HepG2 (cell line): ENCODE measurements at regions not wholly inside any gene's neighbourhood (a gene's known extent, or its start where the extent isn't known, plus 50 kb on each side); places are given as distances from the start of the nearest gene placed in this dataset.

Experiments used
- ATAC-seq: fragments of 200-7000 bp; cut with Tn5 transposase; 3 replicates; pipeline ENCODE4 v1.9.1; 2020; ENCODE audit warnings: mild to moderate bottlenecking, moderate library complexity
- BruUV-seq: library from RNA; stranded (reverse); fragments of 400-500 nt; replicated peaks from 2 replicates; lab custom pipeline; 2021; lab: Mats Ljungman, UMichigan
- CTCF ChIA-PET: fragments of 300-600 bp; formaldehyde crosslinking; extraction: SDS; loops from one replicate; lab custom pipeline; 2021; ENCODE audit warnings: low total read pairs, inconsistent platforms, low intra/inter-chr PET ratio; lab: Yijun Ruan, JAX
- POLR2A ChIA-PET: fragments of 350-600 bp; sonication (Branson Sonifier 250); formaldehyde crosslinking; loops from one replicate; lab custom pipeline; 2020; ENCODE audit warnings: antibody characterized with exemption, inconsistent platforms; lab: Yijun Ruan, JAX
- DNase-seq: peaks from one replicate; pipeline ENCODE4 v3.0.0-alpha.2; 2015; ENCODE audit warnings: low spot score
- FAIRE-seq: peaks from 3 replicates; lab custom pipeline; 2011; peaks lifted over from hg19 to GRCh38; lab: Jason Lieb, UNC
- H2AFZ ChIP-seq: one replicate; pipeline ENCODE4 v1.6.1; 2011; ENCODE audit warnings: low read length, inconsistent platforms
- H3K27ac ChIP-seq: fragments of 300-600 bp; 3 replicates; pipeline ENCODE4 v1.8.0; 2011; ENCODE audit warnings: mixed run types, mild to moderate bottlenecking, mixed read lengths, low read length, inconsistent platforms; ENCODE audit not compliant: insufficient read depth; ENCODE audit errors: extremely low read length
- H3K27me3 ChIP-seq, 2 experiments: fragments of 200-600 bp in 1 of 2; 2 replicates in 1 of 2; 3 replicates in 1 of 2; pipeline versions ENCODE4 v1.6.0 to v1.8.0; 2011; ENCODE audit warnings: low read length in 2 of 2, mild to moderate bottlenecking in 2 of 2, moderate library complexity in 2 of 2, inconsistent platforms in 1 of 2; ENCODE audit not compliant: insufficient read depth in 2 of 2, control insufficient read depth in 1 of 2
- H3K36me3 ChIP-seq, 2 experiments: fragments of 200-600 bp in 1 of 2; replicated peaks in 1 of 2; 2 replicates in 1 of 2; 3 replicates in 1 of 2; pipeline versions ENCODE4 v1.5.1 to v1.8.0; 2011; ENCODE audit warnings: low read length in 2 of 2, inconsistent platforms in 1 of 2; ENCODE audit not compliant: insufficient read depth in 2 of 2, control insufficient read depth in 1 of 2
- H3K4me1 ChIP-seq: 2 replicates; pipeline ENCODE4 v1.5.1; 2012; ENCODE audit warnings: low read length, inconsistent platforms; ENCODE audit not compliant: insufficient read depth
- H3K4me2 ChIP-seq: 2 replicates; pipeline ENCODE4 v1.6.0; 2011; ENCODE audit warnings: low read depth, low read length, inconsistent platforms
- H3K4me3 ChIP-seq, 3 experiments: fragments of 200-600 bp in 1 of 3; sonication (generic), shearing (Covaris generic) in 1 of 3; replicated peaks in 1 of 3; 2 replicates each; pipeline ENCODE4 v1.5.1; 2011 to 2016; ENCODE audit warnings: low read length in 3 of 3, inconsistent platforms in 2 of 3, low read depth in 2 of 3, mild to moderate bottlenecking in 2 of 3, control low read depth in 1 of 3, mixed read lengths in 1 of 3; ENCODE audit not compliant: insufficient read depth in 1 of 3
- H3K79me2 ChIP-seq: one replicate; pipeline ENCODE4 v1.6.1; 2011; ENCODE audit warnings: low read length, inconsistent platforms; ENCODE audit not compliant: insufficient read depth
- H3K9ac ChIP-seq: 2 replicates; pipeline ENCODE4 v1.6.0; 2011; ENCODE audit warnings: mild to moderate bottlenecking, low read depth, low read length, inconsistent platforms; ENCODE audit not compliant: insufficient read depth
- H3K9me3 ChIP-seq: 2 replicates; pipeline ENCODE4 v1.5.1; 2012; ENCODE audit warnings: mild to moderate bottlenecking, low read length
- H4K20me1 ChIP-seq: 2 replicates; pipeline ENCODE4 v1.6.0; 2011; ENCODE audit warnings: inconsistent platforms, mild to moderate bottlenecking, low read length, moderate library complexity; ENCODE audit not compliant: insufficient read depth
- CEBPB ChIP-seq: IDR thresholded peaks from 2 replicates; pipeline ENCODE4 v1.6.1; 2011; ENCODE audit warnings: low read depth, low read length, improper control_type of control experiment, borderline replicate concordance
- CREM ChIP-seq, 2 experiments: sonication (generic) in 1 of 2; formaldehyde crosslinking in 1 of 2; IDR thresholded peaks; 2 replicates each; pipeline versions ENCODE4 v1.4.0 to v1.6.1; 2016 to 2020; ENCODE audit warnings: antibody characterized with exemption in 1 of 2, mild to moderate bottlenecking in 1 of 2, missing genetic modification reagents in 1 of 2
- ELF4 ChIP-seq: sonication (generic); formaldehyde crosslinking; IDR thresholded peaks from 2 replicates; pipeline ENCODE4 v1.5.0; 2020; ENCODE audit warnings: missing genetic modification reagents, mild to moderate bottlenecking, moderate library complexity, borderline replicate concordance
- JUND ChIP-seq: sonication (generic); formaldehyde crosslinking; IDR thresholded peaks from 2 replicates; pipeline ENCODE4 v1.8.0; 2022; ENCODE audit warnings: mild to moderate bottlenecking, missing genetic modification reagents
- POLR2A ChIP-seq, 2 experiments: IDR thresholded peaks; 2 replicates each; pipeline ENCODE4 v1.6.1; 2011; ENCODE audit warnings: low read depth in 2 of 2, low read length in 2 of 2, mild to moderate bottlenecking in 1 of 2, moderate library complexity in 1 of 2; ENCODE audit not compliant: insufficient read depth in 1 of 2
- SP1 ChIP-seq, 2 experiments: fragments of 450-650 bp in 1 of 2; sonication (generic) in 1 of 2; formaldehyde crosslinking in 1 of 2; IDR thresholded peaks; 2 replicates each; pipeline versions ENCODE4 v1.4.0 to v1.6.1; 2016 to 2020; ENCODE audit warnings: missing genetic modification reagents in 1 of 2
- SP140L ChIP-seq: sonication (generic); formaldehyde crosslinking; IDR thresholded peaks from 2 replicates; pipeline ENCODE4 v1.4.0; 2020; ENCODE audit warnings: missing genetic modification reagents, borderline replicate concordance
- TOE1 ChIP-seq: sonication (generic); formaldehyde crosslinking; IDR thresholded peaks from 2 replicates; pipeline ENCODE4 v1.4.0; 2020; ENCODE audit warnings: mild to moderate bottlenecking, missing genetic modification reagents
- ZFX ChIP-seq: sonication (generic); formaldehyde crosslinking; IDR thresholded peaks from 2 replicates; pipeline ENCODE4 v1.4.0; 2020; ENCODE audit warnings: mild to moderate bottlenecking, low read depth, missing genetic modification reagents, moderate library complexity
- ZNF3 ChIP-seq: IDR thresholded peaks from 2 replicates; pipeline ENCODE4 v1.7.0; 2017; ENCODE audit warnings: inconsistent platforms
- ZNF451 ChIP-seq: sonication (generic); formaldehyde crosslinking; IDR thresholded peaks from 2 replicates; pipeline ENCODE4 v1.5.0; 2020; ENCODE audit warnings: mild to moderate bottlenecking, missing genetic modification reagents
- ZNF557 ChIP-seq: sonication (generic); formaldehyde crosslinking; IDR thresholded peaks from 2 replicates; pipeline ENCODE4 v1.4.0; 2020; ENCODE audit warnings: missing genetic modification reagents
- ZNF605 ChIP-seq: sonication (generic); formaldehyde crosslinking; IDR thresholded peaks from 2 replicates; pipeline ENCODE4 v1.8.0; 2022; ENCODE audit warnings: mild to moderate bottlenecking, missing genetic modification reagents
- ZNF678 ChIP-seq: sonication (generic); formaldehyde crosslinking; IDR thresholded peaks from 2 replicates; pipeline ENCODE4 v1.4.0; 2020; ENCODE audit warnings: mild to moderate bottlenecking, missing genetic modification reagents
- WGBS: methylation state at CpG from one replicate; pipeline ENCODE4 v1.1.6; 2017; ENCODE audit warnings: low lambda C conversion rate; 5-methylcytosine and 5-hydroxymethylcytosine counted together
- in situ Hi-C: cut with HindIII; loops from 2 replicates; pipeline ENCODE4 v1.10.0; 2017; ENCODE audit warnings: low pct_unique_long_range_greater_than_20kb; ENCODE audit not compliant: extremely low pct_ligation_motif_present
- intact Hi-C: fragments of 100-400 bp; cut with micrococcal nuclease; formaldehyde crosslinking; loops from one replicate; pipeline ENCODE4 v1.10.0; 2022; ENCODE audit not compliant: unreplicated experiment
- TF ChIP-seq, protein P1 (sequence below): sonication (generic); formaldehyde crosslinking; IDR thresholded peaks from 2 replicates; pipeline ENCODE4 v1.8.0; 2023; ENCODE audit warnings: mild to moderate bottlenecking, missing genetic modification reagents
- TF ChIP-seq, protein P2 (sequence below): sonication (generic); formaldehyde crosslinking; IDR thresholded peaks from 2 replicates; pipeline ENCODE4 v1.4.0; 2020; ENCODE audit warnings: missing genetic modification reagents
- TF ChIP-seq, protein P3 (sequence below): sonication (generic); formaldehyde crosslinking; IDR thresholded peaks from 2 replicates; pipeline ENCODE4 v1.4.0; 2020; ENCODE audit warnings: missing genetic modification reagents, mild to moderate bottlenecking, borderline replicate concordance
- TF ChIP-seq, protein P4 (sequence below): sonication (generic); formaldehyde crosslinking; IDR thresholded peaks from 2 replicates; pipeline ENCODE4 v1.4.0; 2020; ENCODE audit warnings: mild to moderate bottlenecking, missing genetic modification reagents

DNA sequence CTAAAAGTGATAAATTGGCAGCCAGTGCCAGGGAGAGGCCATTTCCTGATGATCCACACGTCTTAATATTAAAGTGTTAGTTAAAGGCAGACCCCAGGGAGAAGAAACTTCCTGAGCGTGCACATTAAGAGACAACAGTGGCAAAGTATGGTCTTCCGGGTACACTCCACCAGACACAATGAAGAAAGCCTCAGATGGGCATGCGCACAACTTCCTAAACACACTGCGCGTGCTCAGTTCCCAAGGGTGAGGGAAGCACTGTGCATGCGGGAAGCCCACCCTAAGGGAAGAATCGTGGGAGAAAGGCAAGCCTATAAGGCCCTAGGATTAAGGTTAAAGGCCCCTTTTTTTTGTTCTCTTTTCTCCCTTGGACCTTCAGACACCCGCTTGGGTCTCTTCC lies 140.7 kb upstream of the CDKN3 start:
- Histone ChIP-seq H3K4me1 (peaks cover 48% of the 10 kb centered on the region), H3K27me3 (no peaks in the 10 kb centered on the region), H3K4me3 (no peak overlapping the region), H4K20me1 (no peaks in the 10 kb centered on the region), H3K9ac (no peak overlapping the region), H3K9me3 (no peaks in the 10 kb centered on the region), H3K4me2 (no peak overlapping the region), H3K27ac (no peak overlapping the region), H3K79me2 (no peaks in the 10 kb centered on the region), H2AFZ (no peak overlapping the region), H3K36me3 (no peaks in the 10 kb centered on the region)
- no TSS peak for BruUV-seq
- ChIA-PET CTCF (no interaction called here), POLR2A (no interaction called here)
- WGBS, result 72% methylated on average over 9 of the region's 9 CpGs
- intact Hi-C loops (no loop called here), in situ Hi-C loops (no loop called here)
- ATAC-seq (no peak), DNase-seq (no peak), FAIRE-seq (no peak)
- TF ChIP-seq ZNF3 (CRISPR knock-in tag) (no peak), TOE1 (CRISPR knock-in tag) (no peak), CREM (IDR thresholded peaks at IDR 0.05) (no peak), CREM (CRISPR knock-in tag; IDR thresholded peaks at IDR 0.05) (no peak), ZNF557 (CRISPR knock-in tag) (no peak), POLR2A (IDR thresholded peaks at IDR 0.05; ENCODE audit: insufficient read depth in 1 of 2, low read depth in 2 of 2, low read length in 2 of 2) (no peak), SP1 (IDR thresholded peaks at IDR 0.05) (no peak), SP1 (CRISPR knock-in tag; IDR thresholded peaks at IDR 0.05) (no peak), ZNF678 (no peak), SP140L (CRISPR knock-in tag) (no peak), CEBPB (no peak), ZNF605 (no peak), ELF4 (CRISPR knock-in tag) (no peak), ZFX (CRISPR knock-in tag) (no peak), JUND (CRISPR knock-in tag) (no peak), ZNF451 (CRISPR knock-in tag) (no peak)
- TF ChIP-seq, protein P1, sequence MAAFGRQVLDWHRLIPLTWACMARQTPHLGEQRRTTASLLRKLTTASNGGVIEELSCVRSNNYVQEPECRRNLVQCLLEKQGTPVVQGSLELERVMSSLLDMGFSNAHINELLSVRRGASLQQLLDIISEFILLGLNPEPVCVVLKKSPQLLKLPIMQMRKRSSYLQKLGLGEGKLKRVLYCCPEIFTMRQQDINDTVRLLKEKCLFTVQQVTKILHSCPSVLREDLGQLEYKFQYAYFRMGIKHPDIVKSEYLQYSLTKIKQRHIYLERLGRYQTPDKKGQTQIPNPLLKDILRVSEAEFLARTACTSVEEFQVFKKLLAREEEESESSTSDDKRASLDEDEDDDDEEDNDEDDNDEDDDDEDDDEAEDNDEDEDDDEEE (CRISPR knock-in tag), result no peak
- TF ChIP-seq, protein P2, sequence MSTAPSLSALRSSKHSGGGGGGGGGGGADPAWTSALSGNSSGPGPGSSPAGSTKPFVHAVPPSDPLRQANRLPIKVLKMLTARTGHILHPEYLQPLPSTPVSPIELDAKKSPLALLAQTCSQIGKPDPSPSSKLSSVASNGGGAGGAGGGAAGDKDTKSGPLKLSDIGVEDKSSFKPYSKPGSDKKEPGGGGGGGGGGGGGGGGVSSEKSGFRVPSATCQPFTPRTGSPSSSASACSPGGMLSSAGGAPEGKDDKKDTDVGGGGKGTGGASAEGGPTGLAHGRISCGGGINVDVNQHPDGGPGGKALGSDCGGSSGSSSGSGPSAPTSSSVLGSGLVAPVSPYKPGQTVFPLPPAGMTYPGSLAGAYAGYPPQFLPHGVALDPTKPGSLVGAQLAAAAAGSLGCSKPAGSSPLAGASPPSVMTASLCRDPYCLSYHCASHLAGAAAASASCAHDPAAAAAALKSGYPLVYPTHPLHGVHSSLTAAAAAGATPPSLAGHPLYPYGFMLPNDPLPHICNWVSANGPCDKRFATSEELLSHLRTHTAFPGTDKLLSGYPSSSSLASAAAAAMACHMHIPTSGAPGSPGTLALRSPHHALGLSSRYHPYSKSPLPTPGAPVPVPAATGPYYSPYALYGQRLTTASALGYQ, result no peak
- TF ChIP-seq, protein P3, sequence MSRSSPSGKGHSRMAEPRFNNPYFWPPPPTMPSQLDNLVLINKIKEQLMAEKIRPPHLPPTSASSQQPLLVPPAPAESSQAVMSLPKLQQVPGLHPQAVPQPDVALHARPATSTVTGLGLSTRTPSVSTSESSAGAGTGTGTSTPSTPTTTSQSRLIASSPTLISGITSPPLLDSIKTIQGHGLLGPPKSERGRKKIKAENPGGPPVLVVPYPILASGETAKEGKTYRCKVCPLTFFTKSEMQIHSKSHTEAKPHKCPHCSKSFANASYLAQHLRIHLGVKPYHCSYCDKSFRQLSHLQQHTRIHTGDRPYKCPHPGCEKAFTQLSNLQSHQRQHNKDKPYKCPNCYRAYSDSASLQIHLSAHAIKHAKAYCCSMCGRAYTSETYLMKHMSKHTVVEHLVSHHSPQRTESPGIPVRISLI (CRISPR knock-in tag), result no peak
- TF ChIP-seq, protein P4, sequence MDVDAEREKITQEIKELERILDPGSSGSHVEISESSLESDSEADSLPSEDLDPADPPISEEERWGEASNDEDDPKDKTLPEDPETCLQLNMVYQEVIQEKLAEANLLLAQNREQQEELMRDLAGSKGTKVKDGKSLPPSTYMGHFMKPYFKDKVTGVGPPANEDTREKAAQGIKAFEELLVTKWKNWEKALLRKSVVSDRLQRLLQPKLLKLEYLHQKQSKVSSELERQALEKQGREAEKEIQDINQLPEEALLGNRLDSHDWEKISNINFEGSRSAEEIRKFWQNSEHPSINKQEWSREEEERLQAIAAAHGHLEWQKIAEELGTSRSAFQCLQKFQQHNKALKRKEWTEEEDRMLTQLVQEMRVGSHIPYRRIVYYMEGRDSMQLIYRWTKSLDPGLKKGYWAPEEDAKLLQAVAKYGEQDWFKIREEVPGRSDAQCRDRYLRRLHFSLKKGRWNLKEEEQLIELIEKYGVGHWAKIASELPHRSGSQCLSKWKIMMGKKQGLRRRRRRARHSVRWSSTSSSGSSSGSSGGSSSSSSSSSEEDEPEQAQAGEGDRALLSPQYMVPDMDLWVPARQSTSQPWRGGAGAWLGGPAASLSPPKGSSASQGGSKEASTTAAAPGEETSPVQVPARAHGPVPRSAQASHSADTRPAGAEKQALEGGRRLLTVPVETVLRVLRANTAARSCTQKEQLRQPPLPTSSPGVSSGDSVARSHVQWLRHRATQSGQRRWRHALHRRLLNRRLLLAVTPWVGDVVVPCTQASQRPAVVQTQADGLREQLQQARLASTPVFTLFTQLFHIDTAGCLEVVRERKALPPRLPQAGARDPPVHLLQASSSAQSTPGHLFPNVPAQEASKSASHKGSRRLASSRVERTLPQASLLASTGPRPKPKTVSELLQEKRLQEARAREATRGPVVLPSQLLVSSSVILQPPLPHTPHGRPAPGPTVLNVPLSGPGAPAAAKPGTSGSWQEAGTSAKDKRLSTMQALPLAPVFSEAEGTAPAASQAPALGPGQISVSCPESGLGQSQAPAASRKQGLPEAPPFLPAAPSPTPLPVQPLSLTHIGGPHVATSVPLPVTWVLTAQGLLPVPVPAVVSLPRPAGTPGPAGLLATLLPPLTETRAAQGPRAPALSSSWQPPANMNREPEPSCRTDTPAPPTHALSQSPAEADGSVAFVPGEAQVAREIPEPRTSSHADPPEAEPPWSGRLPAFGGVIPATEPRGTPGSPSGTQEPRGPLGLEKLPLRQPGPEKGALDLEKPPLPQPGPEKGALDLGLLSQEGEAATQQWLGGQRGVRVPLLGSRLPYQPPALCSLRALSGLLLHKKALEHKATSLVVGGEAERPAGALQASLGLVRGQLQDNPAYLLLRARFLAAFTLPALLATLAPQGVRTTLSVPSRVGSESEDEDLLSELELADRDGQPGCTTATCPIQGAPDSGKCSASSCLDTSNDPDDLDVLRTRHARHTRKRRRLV (CRISPR knock-in tag), result no peak
